ENCODE measurements at regions not wholly inside any gene's neighbourhood (a gene's known extent, or its start where the extent isn't known, plus 50 kb on each side); places are given as distances from the start of the nearest gene placed in this dataset.

DNA sequence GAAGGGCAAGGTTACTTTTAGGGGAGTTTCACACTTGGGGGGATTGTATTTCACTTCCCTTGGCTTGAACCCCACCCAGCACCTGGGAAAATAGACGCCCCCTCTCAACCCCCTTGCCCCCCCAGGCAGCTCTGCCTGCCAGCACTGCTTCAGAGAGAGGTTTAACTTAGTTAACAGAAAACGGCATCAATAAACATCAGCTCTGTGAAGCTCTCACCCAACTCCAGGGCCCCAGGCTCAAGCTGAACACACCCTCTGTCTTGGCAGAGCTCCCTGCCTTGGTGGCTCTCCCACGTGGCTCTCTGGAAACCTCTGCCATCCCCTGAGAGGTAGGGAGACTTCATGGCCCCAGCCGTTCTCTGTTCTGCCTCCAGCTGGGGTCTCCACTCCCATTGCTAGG is 244.1 kb downstream of the ACKR3 start:
- Mint-ChIP-seq H3K36me3 (ENCODE audit: insufficient read depth in 2 of 2) (peaks cover 0 to 4% of the 10 kb centered on the region in 2 donors), H3K4me1 (ENCODE audit: low read depth) (no peaks in the 10 kb centered on the region), H3K9me3 (peaks cover 0 to 3% of the 10 kb centered on the region in 2 donors), H3K27me3 (ENCODE audit: low read depth) (peaks cover 10% of the 10 kb centered on the region), H3K27ac (no peak overlapping the region), H3K4me3 (no peak overlapping the region)
- ATAC-seq (replicated peaks in 1 of 2) (no peak), DNase-seq (no peak)

DNA sequence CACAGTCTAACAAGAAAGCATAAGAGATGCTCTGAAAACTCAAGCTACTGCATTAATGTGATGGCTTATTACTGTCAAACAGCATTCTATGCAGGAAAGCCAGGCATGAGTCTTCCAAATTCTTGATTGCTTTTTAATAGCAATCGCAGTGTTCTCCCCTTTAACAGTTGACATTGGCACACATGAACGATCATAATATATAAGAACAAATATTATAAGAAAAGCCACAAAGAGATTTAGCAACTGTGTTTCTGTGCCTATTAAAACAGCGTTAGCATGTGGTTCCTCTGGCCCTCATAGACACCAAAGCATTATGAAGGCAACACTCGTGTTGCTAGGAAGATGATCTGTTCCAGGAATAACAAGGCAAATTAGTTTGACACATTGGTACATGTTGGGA is 245.0 kb downstream of the ACKR3 start:
- peaks cover 0 to 2% of the 10 kb centered on the region in 2 donors for H3K36me3 Mint-ChIP-seq (ENCODE audit: insufficient read depth in 2 of 2)
- DNase-seq (no peak), ATAC-seq (replicated peaks in 1 of 2) (no peak)
- peaks cover 0 to 2% of the 10 kb centered on the region in 2 donors for H3K9me3 Mint-ChIP-seq
- no peak overlapping the region for H3K4me3 Mint-ChIP-seq
- H3K4me1 Mint-ChIP-seq (ENCODE audit: low read depth) = no peaks in the 10 kb centered on the region
- H3K27me3 Mint-ChIP-seq (ENCODE audit: low read depth) = peaks cover 10% of the 10 kb centered on the region
- H3K27ac Mint-ChIP-seq = no peak overlapping the region

- Mint-ChIP-seq H3K4me1 (ENCODE audit: low read depth) (no peaks in the 10 kb centered on the region), H3K36me3 (ENCODE audit: insufficient read depth in 2 of 2) (no peaks in the 10 kb centered on the region), H3K27me3 (ENCODE audit: low read depth) (peaks cover 10% of the 10 kb centered on the region), H3K4me3 (no peak overlapping the region), H3K9me3 (no peaks in the 10 kb centered on the region), H3K27ac (no peak overlapping the region)
- DNase-seq = no peak
- no peak for ATAC-seq (replicated peaks in 1 of 2)
Observed at GRCh38 chr2:236815746-236816145, 246.1 kb downstream of the ACKR3 start.

GRCh38 chr2:236816197-236817170 is 246.9 kb downstream of the ACKR3 start:
- H3K4me3 Mint-ChIP-seq = no peak overlapping the region

DNA sequence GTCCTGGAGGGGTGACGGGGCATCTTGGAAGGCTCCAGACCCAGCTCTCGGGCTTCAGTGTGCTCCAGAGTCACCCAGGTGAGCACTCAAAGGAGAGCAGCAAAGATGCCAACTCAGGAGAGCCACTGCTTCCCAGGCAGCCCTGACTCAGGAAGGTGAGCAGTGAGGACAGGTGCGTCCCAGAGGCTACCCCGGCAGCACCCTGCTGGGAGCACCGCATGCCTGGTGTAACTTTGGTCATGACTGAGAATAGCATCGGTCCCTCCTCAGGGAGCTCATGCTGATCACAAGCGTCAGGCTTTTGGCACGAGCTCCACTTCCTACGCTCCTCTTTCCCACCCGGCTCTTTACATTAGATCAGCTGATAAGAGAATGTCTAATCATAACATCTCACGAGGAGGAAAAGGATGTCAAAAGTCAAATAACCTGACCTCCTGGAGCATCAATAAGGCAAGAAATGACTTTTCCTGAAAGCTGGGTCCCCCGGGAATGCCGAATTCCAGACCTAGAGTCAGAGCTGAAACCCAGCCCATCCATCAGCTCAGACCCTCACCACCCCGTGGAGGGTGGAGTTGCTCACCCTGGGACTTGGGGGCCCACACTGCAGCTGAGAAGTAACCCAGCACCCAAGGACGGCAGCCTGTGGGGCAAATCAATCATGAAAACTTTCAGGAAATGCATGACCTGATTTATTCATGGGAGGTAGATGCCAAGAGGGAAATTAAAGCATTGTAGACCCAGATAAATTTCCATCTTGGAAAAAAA is 248.8 kb downstream of the ACKR3 start:
- Mint-ChIP-seq H3K27ac (no peak overlapping the region), H3K4me1 (ENCODE audit: low read depth) (no peaks in the 10 kb centered on the region), H3K9me3 (peaks cover 4 to 7% of the 10 kb centered on the region in 2 donors), H3K36me3 (ENCODE audit: insufficient read depth in 2 of 2) (no peaks in the 10 kb centered on the region), H3K4me3 (no peak overlapping the region), H3K27me3 (ENCODE audit: low read depth) (peaks cover 6% of the 10 kb centered on the region)
- ATAC-seq (replicated peaks in 1 of 2) = no peak
- no peak for DNase-seq

More at GRCh38 chr2:236816197-236817170, 246.9 kb downstream of the ACKR3 start:
- no peaks in the 10 kb centered on the region for H3K36me3 Mint-ChIP-seq (ENCODE audit: insufficient read depth in 2 of 2)
- no peaks in the 10 kb centered on the region for H3K4me1 Mint-ChIP-seq (ENCODE audit: low read depth)
- no peak overlapping the region for H3K27ac Mint-ChIP-seq
- no peak for DNase-seq
- H3K27me3 Mint-ChIP-seq (ENCODE audit: low read depth) = peaks cover 10% of the 10 kb centered on the region
- no peak for ATAC-seq (replicated peaks in 1 of 2)
- H3K9me3 Mint-ChIP-seq = peaks cover 0 to 1% of the 10 kb centered on the region in 2 donors

DNA sequence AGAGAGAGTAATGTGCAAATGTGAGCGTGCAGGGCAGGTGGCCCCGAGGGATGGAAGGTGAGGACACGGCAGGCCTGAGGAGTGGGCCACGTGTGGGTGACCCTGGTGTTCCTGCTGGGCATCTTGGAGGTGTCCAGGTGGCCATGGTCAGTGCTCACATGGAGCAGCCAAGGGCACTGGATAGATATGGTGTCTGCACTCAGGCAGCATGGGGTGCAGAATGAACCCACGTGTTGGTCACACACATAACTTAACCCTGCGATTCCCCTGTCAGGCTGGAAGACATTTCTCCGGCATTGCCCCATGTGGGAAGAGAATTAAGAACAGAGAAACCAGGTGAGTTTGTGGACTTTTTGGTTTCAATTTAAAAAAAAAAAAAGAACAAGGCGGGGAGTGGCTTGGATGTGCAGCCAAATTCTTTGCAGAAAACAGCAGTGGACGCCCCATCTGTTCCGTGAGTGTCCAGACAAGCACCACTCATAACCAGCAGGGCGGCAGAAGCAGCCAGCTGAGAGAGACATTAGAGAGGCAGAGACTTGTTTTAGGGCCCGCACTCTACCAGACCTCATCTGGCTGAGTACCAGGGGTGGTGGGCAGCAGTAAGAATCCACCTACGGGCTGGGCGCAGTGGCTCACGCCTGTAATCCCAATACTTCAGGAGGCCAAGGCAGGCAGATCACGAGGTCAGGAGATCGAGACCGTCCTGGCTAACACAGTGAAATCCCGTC is 249.8 kb downstream of the ACKR3 start:
- ATAC-seq (replicated peaks in 1 of 2) = no peak
- DNase-seq = no peak
- peaks cover 6% of the 10 kb centered on the region for H3K27me3 Mint-ChIP-seq (ENCODE audit: low read depth)
- H3K4me3 Mint-ChIP-seq = no peak overlapping the region
- peaks cover 4 to 7% of the 10 kb centered on the region in 2 donors for H3K9me3 Mint-ChIP-seq
- no peak overlapping the region for H3K27ac Mint-ChIP-seq
- H3K4me1 Mint-ChIP-seq (ENCODE audit: low read depth) = no peaks in the 10 kb centered on the region
- no peaks in the 10 kb centered on the region for H3K36me3 Mint-ChIP-seq (ENCODE audit: insufficient read depth in 2 of 2)

DNA sequence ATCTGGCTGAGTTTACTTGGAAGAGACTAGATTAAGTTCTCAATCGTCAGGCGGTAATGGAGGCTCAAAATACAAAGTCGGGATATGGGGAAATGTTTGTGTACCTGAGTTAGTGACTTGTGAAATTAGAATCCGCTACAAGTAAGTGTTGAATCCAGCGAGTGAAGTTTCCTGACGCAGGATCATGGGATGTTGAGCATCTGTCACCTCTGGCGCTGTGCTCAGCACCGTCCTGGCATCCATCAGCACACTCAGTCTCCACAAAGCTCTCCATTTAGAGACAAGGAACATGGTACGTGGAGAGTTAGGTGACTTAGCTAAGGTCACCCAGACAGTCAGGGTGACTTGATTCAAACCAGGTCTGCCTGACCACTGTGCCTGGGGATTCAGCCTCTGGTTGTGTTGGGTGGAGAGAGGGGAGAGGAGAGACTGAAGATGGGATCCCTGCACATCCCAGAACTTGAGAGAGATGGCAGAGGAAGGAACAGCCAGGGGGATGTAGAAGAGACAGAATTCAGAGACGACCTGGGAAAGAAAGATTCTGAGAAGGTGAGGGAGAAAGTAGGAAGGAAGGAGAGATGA is 251.2 kb downstream of the ACKR3 start:
- no peak for DNase-seq
- H3K4me1 Mint-ChIP-seq (ENCODE audit: low read depth) = no peaks in the 10 kb centered on the region
- no peak overlapping the region for H3K27ac Mint-ChIP-seq

GRCh38 chr2:236823041-236823629 is 253.5 kb downstream of the ACKR3 start:
- no peak for DNase-seq
- Mint-ChIP-seq H3K9me3 (peaks cover 4 to 7% of the 10 kb centered on the region in 2 donors), H3K4me3 (no peak overlapping the region), H3K4me1 (ENCODE audit: low read depth) (no peaks in the 10 kb centered on the region), H3K36me3 (ENCODE audit: insufficient read depth in 2 of 2) (no peaks in the 10 kb centered on the region), H3K27me3 (ENCODE audit: low read depth) (no peaks in the 10 kb centered on the region), H3K27ac (no peak overlapping the region)
- no peak for ATAC-seq (replicated peaks in 1 of 2)

More for the DNA sequence above, 251.2 kb downstream of the ACKR3 start:
- no peak overlapping the region for H3K4me3 Mint-ChIP-seq
- H3K9me3 Mint-ChIP-seq = peaks cover 4 to 7% of the 10 kb centered on the region in 2 donors
- ATAC-seq (replicated peaks in 1 of 2) = no peak
- peaks cover 4% of the 10 kb centered on the region for H3K27me3 Mint-ChIP-seq (ENCODE audit: low read depth)
- H3K36me3 Mint-ChIP-seq (ENCODE audit: insufficient read depth in 2 of 2) = no peaks in the 10 kb centered on the region

GRCh38 chr2:236823963-236824362 is 254.3 kb downstream of the ACKR3 start:
- Mint-ChIP-seq H3K27me3 (ENCODE audit: low read depth) (no peaks in the 10 kb centered on the region), H3K4me1 (ENCODE audit: low read depth) (no peaks in the 10 kb centered on the region), H3K27ac (no peak overlapping the region), H3K36me3 (ENCODE audit: insufficient read depth in 2 of 2) (no peaks in the 10 kb centered on the region), H3K4me3 (no peak overlapping the region), H3K9me3 (peaks cover 4 to 7% of the 10 kb centered on the region in 2 donors)
- ATAC-seq (replicated peaks in 1 of 2) = no peak
- no peak for DNase-seq

GRCh38 chr2:236824836-236825235 is 255.2 kb downstream of the ACKR3 start:
- no peak overlapping the region for H3K4me3 Mint-ChIP-seq
- ATAC-seq (replicated peaks in 1 of 2) (no peak), DNase-seq (no peak)
- H3K36me3 Mint-ChIP-seq (ENCODE audit: insufficient read depth in 2 of 2) = no peaks in the 10 kb centered on the region
- H3K27ac Mint-ChIP-seq = no peak overlapping the region
- peaks cover 4 to 7% of the 10 kb centered on the region in 2 donors for H3K9me3 Mint-ChIP-seq
- no peaks in the 10 kb centered on the region for H3K27me3 Mint-ChIP-seq (ENCODE audit: low read depth)
- no peaks in the 10 kb centered on the region for H3K4me1 Mint-ChIP-seq (ENCODE audit: low read depth)

GRCh38 chr2:236825989-236826510 is 256.4 kb downstream of the ACKR3 start:
- Mint-ChIP-seq H3K9me3 (peaks cover 4 to 5% of the 10 kb centered on the region in 2 donors), H3K4me1 (ENCODE audit: low read depth) (no peaks in the 10 kb centered on the region), H3K27me3 (ENCODE audit: low read depth) (no peaks in the 10 kb centered on the region), H3K36me3 (ENCODE audit: insufficient read depth in 2 of 2) (no peaks in the 10 kb centered on the region), H3K4me3 (no peak overlapping the region), H3K27ac (no peak overlapping the region)
- DNase-seq (no peak), ATAC-seq (replicated peaks in 1 of 2) (no peak)

GRCh38 chr2:236826606-236827156 is 257.1 kb downstream of the ACKR3 start:
- DNase-seq = no peak
- Mint-ChIP-seq H3K36me3 (ENCODE audit: insufficient read depth in 2 of 2) (no peaks in the 10 kb centered on the region), H3K27ac (no peak overlapping the region), H3K4me1 (ENCODE audit: low read depth) (no peaks in the 10 kb centered on the region), H3K4me3 (no peak overlapping the region), H3K27me3 (ENCODE audit: low read depth) (no peaks in the 10 kb centered on the region), H3K9me3 (peaks cover 4 to 5% of the 10 kb centered on the region in 2 donors)
- no peak for ATAC-seq (replicated peaks in 1 of 2)

All from activated T-cell treated with anti-CD3 and anti-CD28 coated beads, Interleukin-2, amount 50 U/mL, for 72 hours (primary cell).